Tibial nerve (tissue), 4 donors: ENCODE measurements at regions not wholly inside any gene's neighbourhood (a gene's known extent, or its start where the extent isn't known, plus 50 kb on each side); places are given as distances from the start of the nearest gene placed in this dataset.

Source experiments
- DNase-seq, 2 donors: peaks; one replicate each; pipeline ENCODE4 v3.0.0-alpha.2; 2019; ENCODE audit warnings: low spot score in 2 of 2
- H3K27ac ChIP-seq, 4 donors: fragments of 200-600 bp; sonication (generic) in 3 of 4; one replicate each; pipeline ENCODE4 v1.5.1; 2017 to 2019; ENCODE audit warnings: mild to moderate bottlenecking in 1 of 4
- H3K27me3 ChIP-seq, 2 donors: fragments of 200-600 bp; sonication (generic) in 1 of 2; one replicate each; pipeline versions ENCODE4 v1.5.1 to v1.6.0; 2017 to 2019
- H3K36me3 ChIP-seq, 3 donors: fragments of 200-600 bp; sonication (generic); one replicate each; pipeline ENCODE4 v1.5.1; 2018 to 2019
- H3K4me1 ChIP-seq, 4 donors: fragments of 200-600 bp; sonication (generic) in 3 of 4; one replicate each; pipeline ENCODE4 v1.5.1; 2017 to 2019
- H3K4me3 ChIP-seq, 4 donors: fragments of 200-600 bp; sonication (generic) in 3 of 4; one replicate each; pipeline ENCODE4 v1.5.1; 2017 to 2019; ENCODE audit warnings: mild to moderate bottlenecking in 1 of 4, moderate library complexity in 1 of 4
- H3K9me3 ChIP-seq, 4 donors: fragments of 200-600 bp; sonication (generic) in 3 of 4; one replicate each; pipeline ENCODE4 v1.5.1; 2017 to 2019
- CTCF ChIP-seq, 5 experiments: fragments of 200-600 bp in 3 of 5; fragments of 450-650 bp in 2 of 5; sonication (generic) in 3 of 5; IDR thresholded peaks; one replicate each; pipeline ENCODE4 v1.5.1; 2016 to 2019; ENCODE audit warnings: antibody characterized with exemption in 5 of 5, mild to moderate bottlenecking in 3 of 5, moderate library complexity in 2 of 5
- EP300 ChIP-seq, 2 donors: sonication (generic); formaldehyde crosslinking; IDR thresholded peaks; one replicate each; pipeline ENCODE4 v1.6.1; 2017; ENCODE audit warnings: antibody characterized with exemption in 2 of 2, mild to moderate bottlenecking in 1 of 2
- POLR2A ChIP-seq, 2 donors: fragments of 450-650 bp; IDR thresholded peaks; one replicate each; pipeline ENCODE4 v1.6.1; 2017; ENCODE audit warnings: antibody characterized with exemption in 2 of 2, mild to moderate bottlenecking in 2 of 2, moderate library complexity in 2 of 2
- WGBS, 2 donors: methylation state at CpG; one replicate each; pipeline ENCODE4 v1.1.5; 2018; 5-methylcytosine and 5-hydroxymethylcytosine counted together

GRCh38 chr18:30454920-30455319 lies 587.6 kb downstream of the DSC3 start:
- Histone ChIP-seq H3K36me3 (no peaks in the 10 kb centered on the region), H3K27ac (no peak overlapping the region), H3K9me3 (no peaks in the 10 kb centered on the region), H3K4me1 (no peaks in the 10 kb centered on the region), H3K4me3 (no peak overlapping the region), H3K27me3 (no peaks in the 10 kb centered on the region)
- no peak for TF ChIP-seq POLR2A (IDR thresholded peaks at IDR 0.05)
- no peak for TF ChIP-seq CTCF (IDR thresholded peaks at IDR 0.05)
- no peak for TF ChIP-seq EP300 (IDR thresholded peaks at IDR 0.05)
- 95 to 98% methylated on average over 4 of the region's 4 CpGs for WGBS, 2 donors
- no peak for DNase-seq

DNA sequence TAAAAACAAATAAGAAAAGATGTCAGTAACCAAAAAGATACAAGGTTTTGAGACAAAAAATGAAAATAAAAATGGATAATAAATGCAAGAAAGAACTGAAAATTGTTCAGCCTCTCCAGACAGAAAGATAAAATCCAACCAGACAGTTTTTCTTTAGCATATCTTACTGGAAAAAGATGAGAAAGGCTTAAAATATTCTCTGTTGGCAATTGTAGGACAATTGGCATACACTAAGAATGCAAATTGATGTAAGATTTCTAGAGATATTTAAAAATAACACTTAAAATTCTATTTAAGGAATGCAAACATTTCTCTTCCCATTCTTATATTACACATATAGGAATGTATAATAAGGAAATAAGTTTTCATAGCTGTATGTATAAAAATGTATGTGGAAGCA lies 590.6 kb downstream of the DSC3 start:
- TF ChIP-seq POLR2A (IDR thresholded peaks at IDR 0.05) (no peak), CTCF (IDR thresholded peaks at IDR 0.05) (no peak), EP300 (IDR thresholded peaks at IDR 0.05) (no peak)
- H3K27ac ChIP-seq, result no peak overlapping the region
- H3K4me3 ChIP-seq, result no peak overlapping the region
- H3K9me3 ChIP-seq, result no peaks in the 10 kb centered on the region
- H3K4me1 ChIP-seq, result no peaks in the 10 kb centered on the region
- H3K36me3 ChIP-seq, result no peaks in the 10 kb centered on the region
- no peaks in the 10 kb centered on the region for H3K27me3 ChIP-seq
- no peak for DNase-seq

DNA sequence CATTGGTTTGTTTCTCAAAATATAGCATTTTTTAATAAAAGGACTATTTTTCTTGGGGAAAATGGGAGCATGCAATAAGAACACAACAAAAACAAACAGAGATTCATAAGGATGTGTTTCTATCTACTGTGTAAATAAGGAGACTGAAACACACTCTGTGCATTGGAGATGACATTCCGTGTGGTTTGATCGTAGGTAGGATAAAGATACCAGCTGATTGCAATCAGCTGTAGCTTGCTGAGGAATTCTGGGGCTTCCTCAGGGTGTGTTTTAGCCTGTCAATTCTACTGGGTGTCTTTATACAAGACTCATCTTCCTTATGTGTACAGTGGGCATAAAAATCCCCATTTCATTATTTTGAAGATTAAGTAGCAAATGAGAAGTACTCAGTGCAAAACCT lies 591.6 kb downstream of the DSC3 start:
- Histone ChIP-seq H3K36me3 (no peaks in the 10 kb centered on the region), H3K27me3 (no peaks in the 10 kb centered on the region), H3K27ac (no peak overlapping the region), H3K9me3 (no peaks in the 10 kb centered on the region), H3K4me3 (no peak overlapping the region), H3K4me1 (no peaks in the 10 kb centered on the region)
- 74 to 85% methylated on average over 2 of the region's 2 CpGs for WGBS, 2 donors
- DNase-seq, result no peak
- TF ChIP-seq EP300 (IDR thresholded peaks at IDR 0.05), result no peak
- TF ChIP-seq CTCF (IDR thresholded peaks at IDR 0.05), result no peak
- TF ChIP-seq POLR2A (IDR thresholded peaks at IDR 0.05), result no peak

GRCh38 chr18:30446605-30447004 lies 595.9 kb downstream of the DSC3 start:
- WGBS, 2 donors, result 66 to 71% methylated on average over 6 of the region's 6 CpGs
- Histone ChIP-seq H3K4me3 (no peak overlapping the region), H3K9me3 (no peaks in the 10 kb centered on the region), H3K4me1 (no peaks in the 10 kb centered on the region), H3K27me3 (no peaks in the 10 kb centered on the region), H3K27ac (no peak overlapping the region), H3K36me3 (no peaks in the 10 kb centered on the region)
- DNase-seq, result no peak
- TF ChIP-seq CTCF (IDR thresholded peaks at IDR 0.05) (no peak), POLR2A (IDR thresholded peaks at IDR 0.05) (no peak), EP300 (IDR thresholded peaks at IDR 0.05) (no peak)

DNA sequence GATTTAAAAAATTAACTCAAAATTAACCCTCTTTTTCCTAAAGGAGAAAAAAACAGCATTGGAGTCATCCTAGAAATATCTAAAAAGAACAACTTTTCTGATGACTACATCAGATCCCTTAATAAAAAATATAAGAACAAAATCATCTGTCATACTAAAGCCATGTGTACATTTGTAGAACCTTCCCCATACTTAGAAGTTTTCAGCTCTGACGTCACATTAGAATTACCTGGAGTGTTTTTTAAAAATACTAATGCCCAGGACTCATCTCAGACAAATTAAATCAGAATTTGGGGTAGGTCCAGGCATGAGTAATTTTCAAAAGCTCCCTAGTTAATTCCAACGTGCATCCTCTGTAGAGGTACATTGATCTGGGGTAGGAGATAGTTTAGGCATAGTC lies 598.0 kb downstream of the DSC3 start:
- TF ChIP-seq POLR2A (IDR thresholded peaks at IDR 0.05) (no peak), EP300 (IDR thresholded peaks at IDR 0.05) (no peak), CTCF (IDR thresholded peaks at IDR 0.05) (no peak)
- H3K9me3 ChIP-seq, result no peaks in the 10 kb centered on the region
- H3K36me3 ChIP-seq, result no peaks in the 10 kb centered on the region
- no peak for DNase-seq
- no peak overlapping the region for H3K27ac ChIP-seq
- H3K27me3 ChIP-seq, result no peaks in the 10 kb centered on the region
- 63 to 68% methylated on average over 2 of the region's 2 CpGs for WGBS, 2 donors
- H3K4me1 ChIP-seq, result no peaks in the 10 kb centered on the region
- H3K4me3 ChIP-seq, result no peak overlapping the region
